ENCODE measurements at regions not wholly inside any gene's neighbourhood (a gene's known extent, or its start where the extent isn't known, plus 50 kb on each side); places are given as distances from the start of the nearest gene placed in this dataset.

GRCh38 chr7:20470082-20470481 is 139.4 kb downstream of the ITGB8 start:
- no peak overlapping the region for H2AFZ ChIP-seq (ENCODE audit: low read length)
- no peak overlapping the region for H2BK15ac ChIP-seq (ENCODE audit: low read depth, low read length)
- H3K18ac ChIP-seq (ENCODE audit: insufficient read length, low read depth, low read length), result no peak overlapping the region
- no peak overlapping the region for H3T11ph ChIP-seq (ENCODE audit: low read length)
- no peak overlapping the region for H2AK5ac ChIP-seq (ENCODE audit: insufficient read length, low read length)
- TF ChIP-seq CTCF (conservative IDR thresholded peaks at IDR 0.05), result no peak
- H3K23me2 ChIP-seq (ENCODE audit: insufficient read length, low read depth, low read length, poor library complexity, severe bottlenecking), result no peaks in the 10 kb centered on the region
- no peaks in the 10 kb centered on the region for H3K79me1 ChIP-seq (ENCODE audit: insufficient read depth, low read depth, low read length, poor library complexity, severe bottlenecking)
- no peaks in the 10 kb centered on the region for H3K4me1 Mint-ChIP-seq
- no peak overlapping the region for H3K27ac ChIP-seq (ENCODE audit: insufficient read length, low read depth, low read length)
- H3K23ac ChIP-seq (ENCODE audit: insufficient read length, low read depth, low read length), result no peak overlapping the region
- no peaks in the 10 kb centered on the region for H3K36me3 Mint-ChIP-seq (ENCODE audit: insufficient read depth in 1 of 3, low read depth in 3 of 3)
- H4K20me1 ChIP-seq (ENCODE audit: control insufficient read depth, insufficient read depth, insufficient read length), result no peaks in the 10 kb centered on the region
- H3K4me3 Mint-ChIP-seq, result no peak overlapping the region
- H3K27me3 Mint-ChIP-seq (ENCODE audit: low read depth), result no peaks in the 10 kb centered on the region
- no peak overlapping the region for H3K4me2 ChIP-seq (ENCODE audit: insufficient read depth, insufficient read length, low read length)
- no peak overlapping the region for H2BK120ac ChIP-seq (ENCODE audit: low read depth, low read length, poor library complexity, severe bottlenecking)
- no peak for DNase-seq
- H3K79me2 ChIP-seq (ENCODE audit: insufficient read depth, low read length), result no peaks in the 10 kb centered on the region
- H3K4ac ChIP-seq (ENCODE audit: low read depth, low read length), result no peak overlapping the region
- H4K8ac ChIP-seq (replicated peaks; ENCODE audit: insufficient read length, low read depth, low read length), result no peak overlapping the region
- H3K9me3 Mint-ChIP-seq, result no peaks in the 10 kb centered on the region
- no peak overlapping the region for H2BK12ac ChIP-seq (ENCODE audit: insufficient read length, low read depth, low read length)
- WGBS (ENCODE audit: extremely low coverage, insufficient read length, low lambda C conversion rate), result no CpG with 5 or more reads among the region's 1 CpG
- H3K27me3 ChIP-seq (ENCODE audit: insufficient read depth, low read length), result no peaks in the 10 kb centered on the region
- no peak overlapping the region for H2BK20ac ChIP-seq (ENCODE audit: low read depth, low read length, poor library complexity, severe bottlenecking)
- H3K9ac ChIP-seq (ENCODE audit: extremely low read depth, insufficient read length, low read length), result no peak overlapping the region
- no peak overlapping the region for H3K56ac ChIP-seq (ENCODE audit: insufficient read length, low read depth, low read length)
- H4K91ac ChIP-seq (ENCODE audit: insufficient read length, low read depth, low read length), result no peak overlapping the region
- H3K4me1 ChIP-seq (ENCODE audit: insufficient read depth, low read length), result no peaks in the 10 kb centered on the region
- no peak overlapping the region for H3K27ac Mint-ChIP-seq
- H3K14ac ChIP-seq (ENCODE audit: insufficient read depth, low read length), result no peak overlapping the region
- no peak overlapping the region for H4K5ac ChIP-seq (ENCODE audit: insufficient read length, low read depth, low read length)
- no peak overlapping the region for H2BK5ac ChIP-seq (ENCODE audit: insufficient read length, low read length)
- H3K9me3 ChIP-seq (ENCODE audit: control insufficient read depth, low read depth, low read length), result no peaks in the 10 kb centered on the region
